Mesodermal cell (in vitro differentiated cells): ENCODE measurements at regions not wholly inside any gene's neighbourhood (a gene's known extent, or its start where the extent isn't known, plus 50 kb on each side); places are given as distances from the start of the nearest gene placed in this dataset.

Experiments
- H3K27ac ChIP-seq: 2 replicates; pipeline ENCODE4 v1.7.0; 2013; ENCODE audit warnings: mild to moderate bottlenecking, low read depth, low read length, moderate library complexity; ENCODE audit not compliant: severe bottlenecking
- H3K36me3 ChIP-seq: 2 replicates; pipeline ENCODE4 v1.7.1; 2013; ENCODE audit warnings: mild to moderate bottlenecking, low read length, moderate library complexity; ENCODE audit not compliant: control insufficient read depth, insufficient read depth
- H3K4me1 ChIP-seq: one replicate; pipeline ENCODE4 v1.7.1; 2013; ENCODE audit warnings: mild to moderate bottlenecking, low read length; ENCODE audit not compliant: insufficient read depth, control insufficient read depth, poor library complexity, severe bottlenecking
- H3K4me3 ChIP-seq: 2 replicates; pipeline ENCODE4 v1.7.0; 2013; ENCODE audit warnings: low read length, control low read depth, mild to moderate bottlenecking; ENCODE audit not compliant: insufficient read depth, poor library complexity, severe bottlenecking; ENCODE audit errors: extremely low read depth
- H3K9me3 ChIP-seq: 2 replicates; pipeline ENCODE4 v1.7.1; 2013; ENCODE audit warnings: mild to moderate bottlenecking, low read length, moderate library complexity; ENCODE audit not compliant: control insufficient read depth
- WGBS, 2 experiments: methylation state at CpG; one replicate each; pipeline ENCODE4 v1.1.5; 2013; ENCODE audit warnings: missing lambda C conversion rate in 2 of 2; ENCODE audit not compliant: insufficient coverage in 2 of 2; 5-methylcytosine and 5-hydroxymethylcytosine counted together

DNA sequence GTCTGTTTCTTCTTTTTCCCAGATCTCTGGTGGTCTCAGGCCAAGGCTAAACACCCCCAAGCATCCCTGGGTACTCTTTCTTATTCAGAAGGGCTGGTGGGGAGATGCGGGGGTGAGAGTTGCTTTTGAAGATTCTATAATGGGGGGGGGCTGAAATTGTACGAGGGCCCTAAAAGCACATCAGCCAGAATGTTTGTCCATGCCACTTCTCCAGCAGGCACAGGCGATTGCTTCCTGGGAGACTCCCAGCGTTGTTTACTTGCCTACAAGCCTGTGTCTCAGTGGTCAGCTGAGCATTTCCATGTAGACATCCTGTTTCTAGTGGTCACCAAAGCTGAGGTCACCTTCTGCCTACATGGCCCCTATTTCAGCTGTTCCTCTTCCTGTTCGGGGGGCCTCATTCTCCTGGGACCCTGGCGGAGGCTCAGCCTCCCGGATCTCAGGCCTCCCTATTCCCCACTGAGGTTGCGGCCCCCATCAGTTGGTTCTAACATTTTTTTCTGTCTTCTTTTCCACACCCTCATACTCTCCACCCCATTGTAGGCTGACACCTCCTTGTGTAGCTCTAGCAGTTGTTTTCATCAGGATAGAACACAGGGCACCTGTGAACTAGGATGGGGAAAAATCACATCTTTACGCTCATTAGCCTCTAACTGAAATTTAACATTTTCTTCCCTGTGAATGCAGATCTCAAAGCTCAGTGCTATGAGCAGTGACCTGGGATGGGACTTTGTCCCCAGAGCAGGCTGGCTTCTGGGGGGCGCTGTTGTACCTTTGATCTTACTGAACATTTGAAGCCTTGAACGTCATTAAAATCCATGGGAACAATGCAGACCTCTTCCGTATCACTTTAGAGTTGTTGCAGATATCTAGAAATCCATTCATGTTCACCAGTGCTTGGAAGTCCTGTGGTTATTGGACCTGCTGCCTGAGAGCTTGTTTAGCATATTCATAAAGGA is 286.5 kb downstream of the GLRX3 start:
- WGBS, 2 experiments = 79 to 90% methylated on average over 9 of the region's 12 CpGs
- Histone ChIP-seq H3K4me1 (no peaks in the 10 kb centered on the region), H3K4me3 (no peak overlapping the region), H3K9me3 (no peaks in the 10 kb centered on the region), H3K27ac (no peak overlapping the region), H3K36me3 (no peaks in the 10 kb centered on the region)

DNA sequence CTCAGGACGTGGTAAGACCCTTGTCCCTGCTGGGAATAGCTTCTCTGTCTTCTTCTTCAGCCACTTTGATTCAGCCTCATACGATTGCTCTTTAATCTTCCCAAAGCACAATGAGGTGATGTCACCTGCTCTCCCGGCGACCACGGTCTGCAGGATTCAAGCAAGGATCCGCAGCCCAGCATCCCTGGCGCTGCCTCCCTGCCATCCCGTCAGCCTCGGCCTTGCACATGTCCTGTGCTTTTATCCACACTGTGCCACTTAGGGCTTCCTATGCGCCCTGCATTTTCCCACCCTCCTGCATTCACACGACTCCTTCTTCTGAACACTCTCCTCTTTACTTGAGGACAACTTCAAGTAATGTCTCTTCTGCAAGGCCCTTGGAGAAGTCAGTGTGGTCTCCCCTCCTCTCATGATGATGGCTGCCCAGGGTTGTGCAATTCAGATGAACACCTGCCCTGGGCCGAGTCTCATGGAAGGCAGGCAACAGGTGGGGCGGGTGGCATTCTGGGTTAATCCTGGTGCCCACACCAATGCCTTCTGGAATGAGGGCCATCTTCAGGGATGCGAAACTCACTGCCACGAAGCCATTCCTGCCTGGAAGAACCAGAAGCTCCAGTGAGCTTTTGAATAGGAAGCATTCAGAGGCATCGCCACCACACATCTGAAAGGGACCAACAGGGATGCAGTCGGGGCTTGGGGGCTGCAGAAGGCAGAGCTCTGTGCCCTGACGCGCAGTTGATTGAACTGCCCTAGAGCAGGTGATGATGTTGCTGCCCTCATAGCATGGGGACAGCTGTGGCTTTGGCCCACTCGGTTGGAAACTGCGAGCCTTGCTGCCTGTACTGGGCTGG is 287.5 kb downstream of the GLRX3 start:
- no peak overlapping the region for H3K4me3 ChIP-seq
- H3K4me1 ChIP-seq = no peaks in the 10 kb centered on the region
- 86 to 87% methylated on average over 18 to 21 of the region's 21 CpGs for WGBS, 2 experiments
- no peaks in the 10 kb centered on the region for H3K36me3 ChIP-seq
- no peak overlapping the region for H3K27ac ChIP-seq
- H3K9me3 ChIP-seq = no peaks in the 10 kb centered on the region

DNA sequence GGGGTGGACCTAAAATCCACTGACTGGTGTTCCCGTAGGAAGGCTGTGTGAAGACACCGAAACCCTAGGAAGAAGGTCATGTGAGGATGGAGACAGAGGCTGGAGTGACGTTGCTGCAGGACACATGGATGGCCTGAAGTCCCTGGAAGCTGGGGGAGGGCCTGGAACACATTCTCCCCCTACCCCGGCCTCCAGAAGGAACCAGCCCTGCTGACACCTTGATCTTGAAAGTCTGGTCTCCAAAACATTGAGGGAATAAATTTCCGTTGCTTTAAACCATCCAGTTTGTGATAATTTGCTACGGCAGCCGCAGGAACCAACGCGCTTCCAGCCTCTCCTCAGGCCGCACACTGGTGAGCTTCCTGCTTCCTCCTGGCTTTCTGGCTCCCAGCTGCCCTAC is 288.2 kb downstream of the GLRX3 start:
- H3K9me3 ChIP-seq = no peaks in the 10 kb centered on the region
- H3K4me3 ChIP-seq = no peak overlapping the region
- WGBS, 2 experiments = 91 to 93% methylated on average over 7 to 10 of the region's 10 CpGs
- H3K36me3 ChIP-seq = no peaks in the 10 kb centered on the region
- H3K4me1 ChIP-seq = no peaks in the 10 kb centered on the region
- no peak overlapping the region for H3K27ac ChIP-seq

DNA sequence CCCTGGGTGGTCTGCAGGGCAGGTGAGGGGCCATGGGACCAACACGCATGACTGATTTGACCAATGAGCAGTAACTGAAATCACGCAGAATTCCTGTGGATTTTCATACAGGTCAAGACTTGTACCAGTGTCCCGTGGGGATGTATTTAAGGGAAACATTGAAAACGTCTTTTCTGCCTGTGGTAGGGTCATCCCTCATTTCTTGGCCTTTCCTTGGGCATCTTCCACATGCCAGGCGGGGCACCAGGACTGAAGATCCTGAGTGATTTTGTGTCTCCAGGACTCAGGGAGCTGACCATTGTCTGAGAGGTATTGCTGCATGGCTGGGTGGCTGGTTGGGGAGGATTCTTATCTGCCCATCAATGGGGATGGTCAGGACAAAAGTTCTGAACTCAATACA is 289.0 kb downstream of the GLRX3 start:
- no peaks in the 10 kb centered on the region for H3K36me3 ChIP-seq
- no peaks in the 10 kb centered on the region for H3K9me3 ChIP-seq
- no peak overlapping the region for H3K4me3 ChIP-seq
- no peaks in the 10 kb centered on the region for H3K4me1 ChIP-seq
- WGBS, 2 experiments = 70 to 89% methylated on average over 5 of the region's 5 CpGs
- H3K27ac ChIP-seq = no peak overlapping the region

DNA sequence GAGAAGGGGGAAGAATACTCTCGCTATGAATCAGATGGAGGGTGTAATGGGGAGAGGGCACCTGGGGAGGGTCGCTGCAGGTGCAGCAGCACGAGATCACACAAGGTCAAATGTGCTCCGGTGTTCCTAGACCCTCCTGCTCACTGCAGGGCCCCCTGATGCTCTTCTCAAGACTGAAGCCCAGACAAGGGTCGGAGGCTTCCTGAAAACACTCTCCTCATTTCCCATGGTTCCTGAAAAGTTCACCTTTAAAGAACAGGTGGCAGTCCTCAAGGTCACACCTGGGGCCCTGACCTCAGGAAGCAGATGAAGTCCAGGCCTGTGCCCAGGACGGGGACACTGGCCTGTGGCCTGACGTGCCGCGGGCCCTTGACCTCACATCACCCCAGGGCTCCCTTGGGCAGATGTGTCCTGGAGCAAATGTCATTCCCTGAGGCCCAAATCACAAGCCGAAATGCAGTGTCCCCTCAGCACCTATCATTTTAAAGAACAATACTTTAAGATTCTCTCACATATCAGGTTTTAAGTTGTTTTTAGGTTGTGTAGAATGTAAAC is 289.8 kb downstream of the GLRX3 start:
- no peak overlapping the region for H3K27ac ChIP-seq
- H3K9me3 ChIP-seq = no peaks in the 10 kb centered on the region
- H3K36me3 ChIP-seq = no peaks in the 10 kb centered on the region
- 77 to 84% methylated on average over 5 to 8 of the region's 10 CpGs for WGBS, 2 experiments
- no peaks in the 10 kb centered on the region for H3K4me1 ChIP-seq
- H3K4me3 ChIP-seq = no peak overlapping the region

DNA sequence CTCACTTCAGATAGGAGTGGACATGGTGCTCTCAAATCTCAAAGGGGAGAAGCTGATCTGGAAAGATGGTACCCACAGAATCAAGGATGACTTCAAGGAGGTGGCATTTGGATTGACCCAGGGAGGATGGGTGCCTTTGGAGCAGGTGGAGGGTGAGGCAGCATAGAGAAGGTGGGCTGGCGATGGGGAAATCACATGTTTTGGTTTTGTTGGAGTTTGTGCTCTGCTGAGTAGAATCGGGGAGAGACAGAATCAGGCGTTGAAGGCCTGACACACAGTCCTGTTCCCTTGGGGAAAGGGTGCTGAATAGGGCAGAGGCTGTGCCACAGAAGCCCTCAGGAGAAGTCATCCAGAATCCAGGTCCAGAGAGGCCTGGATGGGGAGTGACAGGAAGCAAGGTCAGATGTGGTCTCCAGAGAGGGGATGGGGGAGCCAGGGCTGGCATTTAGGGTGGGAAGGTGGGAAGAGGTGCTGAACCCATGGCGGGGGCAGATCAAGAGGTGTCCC is 291.1 kb downstream of the GLRX3 start:
- H3K4me3 ChIP-seq = no peak overlapping the region
- WGBS, 2 experiments = 90 to 91% methylated on average over 3 to 4 of the region's 4 CpGs
- no peaks in the 10 kb centered on the region for H3K4me1 ChIP-seq
- no peaks in the 10 kb centered on the region for H3K9me3 ChIP-seq
- H3K36me3 ChIP-seq = no peaks in the 10 kb centered on the region
- H3K27ac ChIP-seq = no peak overlapping the region

DNA sequence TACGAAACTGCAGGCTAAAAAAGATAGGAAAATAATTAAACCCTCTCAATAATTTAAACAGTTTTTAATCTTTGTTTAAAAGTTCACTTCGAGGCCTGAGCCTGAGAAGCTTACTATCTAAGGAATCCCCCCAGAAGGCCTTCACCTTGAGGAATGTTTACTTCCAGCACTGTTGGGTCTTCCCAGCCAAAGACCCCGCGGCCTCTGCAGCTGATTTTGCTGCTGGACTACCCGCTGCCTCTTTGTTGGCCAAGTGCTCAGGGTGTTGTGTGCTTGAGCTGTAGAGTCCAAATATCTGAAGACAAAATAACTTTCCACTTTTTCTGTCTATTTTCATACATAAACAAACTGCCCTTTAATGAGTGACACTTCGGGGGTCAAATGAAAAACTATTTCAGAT is 292.7 kb downstream of the GLRX3 start:
- H3K4me3 ChIP-seq = no peak overlapping the region
- H3K9me3 ChIP-seq = no peaks in the 10 kb centered on the region
- 69 to 90% methylated on average over 2 of the region's 6 CpGs for WGBS, 2 experiments
- H3K36me3 ChIP-seq = no peaks in the 10 kb centered on the region
- no peak overlapping the region for H3K27ac ChIP-seq
- no peaks in the 10 kb centered on the region for H3K4me1 ChIP-seq

DNA sequence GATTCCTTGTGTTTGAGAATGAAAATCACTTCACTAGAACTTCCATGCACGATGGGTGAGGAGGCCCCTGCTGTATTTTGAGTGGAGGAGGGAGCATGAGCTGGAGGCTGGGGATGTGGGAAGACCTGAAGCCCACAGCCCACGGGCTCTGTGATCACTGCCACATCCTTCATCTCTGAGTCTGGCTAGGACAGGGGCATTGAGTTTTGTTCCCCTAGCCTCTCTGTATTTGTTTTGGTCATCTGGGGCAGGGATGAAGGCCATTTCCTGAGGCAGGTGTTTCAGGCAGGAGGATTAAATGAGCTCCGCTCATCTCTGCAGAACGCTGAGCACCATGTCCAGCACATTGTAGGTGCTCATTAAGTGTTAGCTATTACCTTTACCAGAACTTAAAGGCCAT is 293.6 kb downstream of the GLRX3 start:
- H3K27ac ChIP-seq = no peak overlapping the region
- 84 to 96% methylated on average over 3 of the region's 4 CpGs for WGBS, 2 experiments
- H3K4me3 ChIP-seq = no peak overlapping the region
- no peaks in the 10 kb centered on the region for H3K36me3 ChIP-seq
- H3K4me1 ChIP-seq = no peaks in the 10 kb centered on the region
- H3K9me3 ChIP-seq = no peaks in the 10 kb centered on the region

DNA sequence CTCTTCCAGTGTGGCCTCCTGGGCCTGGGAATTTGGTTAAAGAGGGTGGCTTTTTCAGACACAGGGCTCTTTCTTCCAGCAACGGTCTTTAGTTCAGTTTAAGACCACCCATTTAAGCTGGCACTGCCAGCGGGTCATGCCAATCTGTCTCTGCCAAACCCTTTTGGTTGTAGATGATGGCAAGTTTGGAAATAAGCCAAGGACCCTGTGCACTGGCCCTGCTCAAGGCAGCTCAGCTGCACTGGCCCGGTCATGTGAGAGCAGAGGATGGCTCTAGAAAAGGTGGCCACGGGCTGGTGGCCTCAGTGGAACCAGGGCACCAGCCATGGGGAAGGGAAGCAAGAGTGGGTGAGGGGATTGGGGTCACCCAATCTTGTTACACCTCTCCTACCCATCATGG is 294.1 kb downstream of the GLRX3 start:
- WGBS, 2 experiments = 94 to 100% methylated on average over 1 to 3 of the region's 4 CpGs
- Histone ChIP-seq H3K9me3 (no peaks in the 10 kb centered on the region), H3K27ac (no peak overlapping the region), H3K4me1 (no peaks in the 10 kb centered on the region), H3K36me3 (no peaks in the 10 kb centered on the region), H3K4me3 (no peak overlapping the region)

DNA sequence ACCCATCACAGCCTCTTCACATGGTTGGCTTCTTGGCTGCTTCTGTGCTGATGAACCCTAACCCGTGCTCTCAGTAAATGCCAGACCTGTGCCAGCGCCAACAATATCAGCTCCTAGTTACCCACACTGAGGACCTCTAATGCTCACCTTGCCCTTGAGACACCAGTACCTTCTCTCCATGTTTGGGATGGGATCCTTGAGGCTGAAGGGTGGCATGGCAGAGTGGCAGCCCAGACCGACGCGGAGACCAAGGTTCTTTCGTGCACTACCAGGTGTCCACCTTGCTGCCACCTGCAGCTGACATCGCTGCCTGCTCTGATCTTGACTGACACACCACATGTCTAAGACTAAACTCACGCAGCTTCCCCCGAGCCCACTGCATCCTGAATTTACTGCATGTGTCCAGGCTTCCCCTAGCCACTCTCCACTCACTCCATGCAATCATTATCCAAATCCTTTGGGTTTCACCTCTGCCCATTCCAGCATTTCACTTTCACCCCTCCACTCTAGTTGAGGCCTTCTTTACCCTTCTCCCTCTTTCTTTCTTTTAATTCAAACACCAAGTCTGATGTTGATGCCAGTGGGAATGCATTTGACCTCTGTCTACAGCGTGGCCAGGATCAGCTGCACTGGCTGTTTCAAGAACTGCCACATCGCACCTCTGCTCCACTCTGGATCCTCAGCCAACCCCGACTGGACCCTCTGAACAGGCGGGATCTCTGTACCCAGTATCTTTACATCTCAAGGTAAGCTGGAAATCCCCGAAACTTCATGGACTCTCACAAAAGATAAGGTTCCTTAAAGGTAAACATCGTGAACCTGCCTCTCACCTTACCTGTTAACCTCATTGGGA is 294.9 kb downstream of the GLRX3 start:
- no peaks in the 10 kb centered on the region for H3K36me3 ChIP-seq
- H3K4me1 ChIP-seq = no peaks in the 10 kb centered on the region
- H3K4me3 ChIP-seq = no peak overlapping the region
- 84 to 91% methylated on average over 8 to 14 of the region's 15 CpGs for WGBS, 2 experiments
- no peak overlapping the region for H3K27ac ChIP-seq
- H3K9me3 ChIP-seq = no peaks in the 10 kb centered on the region
